Activated T-cell treated with anti-CD3 and anti-CD28 coated beads, Interleukin-2, amount 50 U/mL, for 48 hours (primary cell): ENCODE measurements at regions not wholly inside any gene's neighbourhood (a gene's known extent, or its start where the extent isn't known, plus 50 kb on each side); places are given as distances from the start of the nearest gene placed in this dataset.

ENCODE experiments used
- DNase-seq, 2 experiments: peaks; one replicate each; pipeline ENCODE4 v3.0.0-alpha.2; 2020

- no peak for DNase-seq
These were observed 248.6 kb downstream of the NR4A2 start for GRCh38 chr2:156083763-156084493.

- no peak for DNase-seq
These were observed 252.7 kb downstream of the NR4A2 start for GRCh38 chr2:156079845-156080244.

GRCh38 chr2:156077041-156077742 lies 255.3 kb downstream of the NR4A2 start:
- no peak for DNase-seq

GRCh38 chr2:156065912-156066311 lies 266.6 kb downstream of the NR4A2 start:
- DNase-seq = no peak

- DNase-seq = no peak
These were observed 268.0 kb downstream of the NR4A2 start for GRCh38 chr2:156064540-156064939.

GRCh38 chr2:156057647-156058046 lies 274.9 kb downstream of the NR4A2 start:
- no peak for DNase-seq

GRCh38 chr2:156054983-156055382 lies 277.5 kb downstream of the NR4A2 start:
- no peak for DNase-seq

- DNase-seq = no peak
These were observed 285.6 kb downstream of the NR4A2 start for GRCh38 chr2:156046900-156047299.

- no peak for DNase-seq
These were observed 289.6 kb downstream of the NR4A2 start for GRCh38 chr2:156042895-156043294.

GRCh38 chr2:156038021-156038420 lies 294.5 kb downstream of the NR4A2 start:
- no peak for DNase-seq

GRCh38 chr2:156037482-156037881 lies 295.0 kb downstream of the NR4A2 start:
- DNase-seq = no peak

- DNase-seq = no peak
These were observed 301.4 kb downstream of the NR4A2 start for GRCh38 chr2:156031121-156031520.

- no peak for DNase-seq
These were observed 309.2 kb downstream of the NR4A2 start for GRCh38 chr2:156023229-156023869.

GRCh38 chr2:156021146-156022040 lies 311.1 kb downstream of the NR4A2 start:
- DNase-seq = no peak

- no peak for DNase-seq
These were observed 313.2 kb downstream of the NR4A2 start for GRCh38 chr2:156019341-156019740.

- DNase-seq = no peak
These were observed 315.1 kb downstream of the NR4A2 start for GRCh38 chr2:156017341-156017885.

GRCh38 chr2:156009293-156009692 lies 323.2 kb downstream of the NR4A2 start:
- no peak for DNase-seq

GRCh38 chr2:156006721-156007618 lies 325.6 kb downstream of the NR4A2 start:
- DNase-seq = no peak

GRCh38 chr2:156005999-156006712 lies 326.4 kb downstream of the NR4A2 start:
- no peak for DNase-seq

- DNase-seq = no peak
These were observed 327.0 kb downstream of the NR4A2 start for GRCh38 chr2:156005531-156005930.

- no peak for DNase-seq
These were observed 328.1 kb downstream of the NR4A2 start for GRCh38 chr2:156004459-156004858.
